ENCODE measurements at regions not wholly inside any gene's neighbourhood (a gene's known extent, or its start where the extent isn't known, plus 50 kb on each side); places are given as distances from the start of the nearest gene placed in this dataset.

GRCh38 chr1:214957330-214958137, 125.0 kb upstream of the KCNK2 start:
- Histone ChIP-seq H3K9ac (ENCODE audit: low read length) (no peak overlapping the region), H2AFZ (ENCODE audit: low read depth, low read length) (no peak overlapping the region), H3K79me2 (ENCODE audit: low read length) (no peaks in the 10 kb centered on the region), H3K27me3 (ENCODE audit: low read depth, low read length) (peaks cover 23% of the 10 kb centered on the region), H3K27ac (ENCODE audit: low read length) (no peak overlapping the region), H3K36me3 (replicated peaks; ENCODE audit: low read depth, low read length) (no peaks in the 10 kb centered on the region), H3K4me3 (ENCODE audit: low read length) (no peak overlapping the region), H3K4me2 (ENCODE audit: low read length) (no peak overlapping the region), H3K4me1 (ENCODE audit: low read length) (no peaks in the 10 kb centered on the region), H3K9me3 (ENCODE audit: insufficient read depth, low read length) (no peaks in the 10 kb centered on the region), H4K20me1 (ENCODE audit: insufficient read depth, low read length) (no peaks in the 10 kb centered on the region)
- TF ChIP-seq CTCF (IDR thresholded peaks at IDR 0.05; ENCODE audit: low read depth, low read length) (no peak), EZH2phosphoT487 (IDR thresholded peaks at IDR 0.05; ENCODE audit: low read depth) (no peak)

DNA sequence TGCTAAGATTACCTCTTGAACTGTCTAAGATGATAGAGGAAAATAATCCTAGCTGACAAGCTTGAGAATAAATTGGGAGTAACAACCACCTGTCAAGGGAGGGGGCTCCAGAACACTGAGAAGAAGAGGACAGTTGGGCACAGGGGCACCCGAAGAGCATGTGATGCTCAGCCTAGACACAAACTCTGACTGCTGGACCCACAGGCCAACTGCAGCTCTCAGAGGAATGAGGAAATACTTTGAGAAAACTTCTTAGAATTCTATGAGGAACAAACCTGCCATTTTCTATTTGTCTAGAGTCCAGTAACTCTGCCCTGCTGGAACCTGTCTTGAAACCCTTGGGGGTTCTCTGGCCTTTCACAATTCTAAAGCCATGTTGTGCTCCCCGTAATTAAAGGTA, 124.1 kb upstream of the KCNK2 start:
- no peak overlapping the region for H3K4me2 ChIP-seq (ENCODE audit: low read length)
- TF ChIP-seq CTCF (IDR thresholded peaks at IDR 0.05; ENCODE audit: low read depth, low read length) (no peak), EZH2phosphoT487 (IDR thresholded peaks at IDR 0.05; ENCODE audit: low read depth) (no peak)

GRCh38 chr1:214966346-214966745, 116.2 kb upstream of the KCNK2 start:
- Histone ChIP-seq H3K36me3 (replicated peaks; ENCODE audit: low read depth, low read length) (no peaks in the 10 kb centered on the region), H3K4me3 (ENCODE audit: low read length) (no peak overlapping the region), H3K79me2 (ENCODE audit: low read length) (no peaks in the 10 kb centered on the region), H2AFZ (ENCODE audit: low read depth, low read length) (no peak overlapping the region), H3K9ac (ENCODE audit: low read length) (no peak overlapping the region), H3K27ac (ENCODE audit: low read length) (no peak overlapping the region), H3K9me3 (ENCODE audit: insufficient read depth, low read length) (no peaks in the 10 kb centered on the region), H4K20me1 (ENCODE audit: insufficient read depth, low read length) (no peaks in the 10 kb centered on the region), H3K4me2 (ENCODE audit: low read length) (no peak overlapping the region), H3K27me3 (ENCODE audit: low read depth, low read length) (peaks cover 22% of the 10 kb centered on the region), H3K4me1 (ENCODE audit: low read length) (no peaks in the 10 kb centered on the region)
- no peak for TF ChIP-seq CTCF (IDR thresholded peaks at IDR 0.05; ENCODE audit: low read depth, low read length)
- no peak for TF ChIP-seq EZH2phosphoT487 (IDR thresholded peaks at IDR 0.05; ENCODE audit: low read depth)

More for the DNA sequence above, 124.1 kb upstream of the KCNK2 start:
- Histone ChIP-seq H2AFZ (ENCODE audit: low read depth, low read length) (no peak overlapping the region), H3K36me3 (replicated peaks; ENCODE audit: low read depth, low read length) (no peaks in the 10 kb centered on the region), H3K4me3 (ENCODE audit: low read length) (no peak overlapping the region), H3K9me3 (ENCODE audit: insufficient read depth, low read length) (no peaks in the 10 kb centered on the region), H3K79me2 (ENCODE audit: low read length) (no peaks in the 10 kb centered on the region), H3K27me3 (ENCODE audit: low read depth, low read length) (peaks cover 31% of the 10 kb centered on the region), H3K27ac (ENCODE audit: low read length) (no peak overlapping the region), H4K20me1 (ENCODE audit: insufficient read depth, low read length) (no peaks in the 10 kb centered on the region), H3K4me1 (ENCODE audit: low read length) (no peaks in the 10 kb centered on the region), H3K9ac (ENCODE audit: low read length) (no peak overlapping the region)

- Histone ChIP-seq H3K4me3 (ENCODE audit: low read length) (no peak overlapping the region), H3K27ac (ENCODE audit: low read length) (no peak overlapping the region), H3K27me3 (ENCODE audit: low read depth, low read length) (peaks cover 7% of the 10 kb centered on the region), H4K20me1 (ENCODE audit: insufficient read depth, low read length) (no peaks in the 10 kb centered on the region), H2AFZ (ENCODE audit: low read depth, low read length) (no peak overlapping the region), H3K4me1 (ENCODE audit: low read length) (no peaks in the 10 kb centered on the region), H3K36me3 (replicated peaks; ENCODE audit: low read depth, low read length) (no peaks in the 10 kb centered on the region), H3K9ac (ENCODE audit: low read length) (no peak overlapping the region), H3K79me2 (ENCODE audit: low read length) (no peaks in the 10 kb centered on the region), H3K9me3 (ENCODE audit: insufficient read depth, low read length) (no peaks in the 10 kb centered on the region), H3K4me2 (ENCODE audit: low read length) (no peak overlapping the region)
- TF ChIP-seq CTCF (IDR thresholded peaks at IDR 0.05; ENCODE audit: low read depth, low read length), result no peak
- TF ChIP-seq EZH2phosphoT487 (IDR thresholded peaks at IDR 0.05; ENCODE audit: low read depth), result no peak
Observed at GRCh38 chr1:214967865-214968575, 114.5 kb upstream of the KCNK2 start.

Measured in OCI-LY3 (cell line).